GM23338 (cell line): ENCODE measurements at regions not wholly inside any gene's neighbourhood (a gene's known extent, or its start where the extent isn't known, plus 50 kb on each side); places are given as distances from the start of the nearest gene placed in this dataset.

Experiments used
- ATAC-seq: fragments of 200-7000 bp; cut with Tn5 transposase; 3 replicates; pipeline ENCODE4 v1.9.1; 2020
- DNase-seq: peaks from one replicate; pipeline ENCODE4 v3.0.0-alpha.2; 2015; ENCODE audit warnings: low spot score
- H2AFZ ChIP-seq: fragments of 200-600 bp; sonication (generic); 2 replicates; pipeline ENCODE4 v1.8.0; 2016; ENCODE audit warnings: antibody characterized with exemption, mild to moderate bottlenecking, moderate library complexity
- H3F3A ChIP-seq: fragments of 200-600 bp; sonication (generic); replicated peaks from 2 replicates; pipeline ENCODE4 v1.8.0; 2017; ENCODE audit warnings: antibody characterized with exemption, mixed run types, low read depth
- H3K27ac ChIP-seq: fragments of 200-600 bp; sonication (generic); 2 replicates; pipeline ENCODE4 v1.6.1; 2016; ENCODE audit warnings: low read depth
- H3K27me3 ChIP-seq: fragments of 200-600 bp; sonication (generic); 2 replicates; pipeline ENCODE4 v1.8.0; 2016; ENCODE audit warnings: mild to moderate bottlenecking, mixed run types, moderate library complexity; ENCODE audit not compliant: insufficient read depth
- H3K36me3 ChIP-seq: fragments of 200-600 bp; sonication (generic); 2 replicates; pipeline ENCODE4 v1.8.0; 2016; ENCODE audit warnings: mild to moderate bottlenecking; ENCODE audit not compliant: insufficient read depth
- H3K4me1 ChIP-seq: fragments of 200-600 bp; sonication (generic); 2 replicates; pipeline ENCODE4 v1.8.0; 2016; ENCODE audit warnings: mild to moderate bottlenecking, moderate library complexity; ENCODE audit not compliant: insufficient read depth
- H3K4me2 ChIP-seq: fragments of 200-600 bp; sonication (generic); 2 replicates; pipeline ENCODE4 v1.7.1; 2017; ENCODE audit warnings: mixed run types
- H3K4me3 ChIP-seq: fragments of 200-600 bp; sonication (generic); 2 replicates; pipeline ENCODE4 v1.6.1; 2016; ENCODE audit warnings: mixed run types
- H3K79me2 ChIP-seq: fragments of 200-600 bp; sonication (generic); replicated peaks from 2 replicates; pipeline ENCODE4 v1.8.0; 2017; ENCODE audit warnings: mild to moderate bottlenecking; ENCODE audit not compliant: insufficient read depth
- H3K9me2 ChIP-seq: fragments of 200-600 bp; sonication (generic); 2 replicates; pipeline ENCODE4 v1.8.0; 2017; ENCODE audit not compliant: insufficient read depth
- H4K20me1 ChIP-seq: fragments of 200-600 bp; sonication (generic); replicated peaks from 2 replicates; pipeline ENCODE4 v1.8.0; 2017; ENCODE audit warnings: mild to moderate bottlenecking; ENCODE audit not compliant: insufficient read depth
- H3K27ac Mint-ChIP-seq: 2 replicates; pipeline ENCODE4 v1.8.0; 2020; ENCODE audit warnings: inconsistent platforms, mild to moderate bottlenecking, moderate library complexity, mixed read lengths
- H3K27me3 Mint-ChIP-seq: 3 replicates; pipeline ENCODE4 v1.8.0; 2022; ENCODE audit warnings: low read depth, mild to moderate bottlenecking, moderate library complexity, mixed read lengths, inconsistent platforms; ENCODE audit not compliant: insufficient read depth, poor library complexity
- H3K36me3 Mint-ChIP-seq: 3 replicates; pipeline ENCODE4 v1.8.0; 2021; ENCODE audit warnings: low read depth, mild to moderate bottlenecking, inconsistent platforms, moderate library complexity, mixed read lengths
- H3K4me1 Mint-ChIP-seq: 3 replicates; pipeline ENCODE4 v1.8.0; 2020; ENCODE audit warnings: mild to moderate bottlenecking, inconsistent platforms, mixed read lengths
- H3K4me3 Mint-ChIP-seq: 3 replicates; pipeline ENCODE4 v1.8.0; 2021; ENCODE audit warnings: moderate library complexity, mild to moderate bottlenecking, inconsistent platforms, mixed read lengths
- H3K9me3 Mint-ChIP-seq: 3 replicates; pipeline ENCODE4 v1.8.0; 2020; ENCODE audit warnings: moderate library complexity, mild to moderate bottlenecking, inconsistent platforms, mixed read lengths
- CREB1 ChIP-seq: fragments of 250-450 bp; sonication (Bioruptor Pico); IDR thresholded peaks from 2 replicates; pipeline ENCODE4 v1.5.0; 2020; ENCODE audit warnings: low read depth, mild to moderate bottlenecking, moderate library complexity
- EZH2 ChIP-seq: fragments of 200-600 bp; sonication (generic); IDR thresholded peaks from one replicate; pipeline ENCODE4 v1.8.0; 2017; ENCODE audit warnings: antibody characterized with exemption, mild to moderate bottlenecking, low read depth; ENCODE audit not compliant: unreplicated experiment
- EZH2phosphoT487 ChIP-seq: fragments of 200-600 bp; sonication (generic); IDR thresholded peaks from one replicate; pipeline ENCODE4 v1.8.1; 2018; ENCODE audit warnings: antibody characterized with exemption; ENCODE audit not compliant: unreplicated experiment
- JUNB ChIP-seq: IDR thresholded peaks from one replicate; pipeline ENCODE4 v1.6.1; 2016; ENCODE audit warnings: antibody characterized with exemption; ENCODE audit not compliant: unreplicated experiment
- NANOG ChIP-seq: IDR thresholded peaks from 2 replicates; pipeline ENCODE4 v1.6.1; 2016; ENCODE audit warnings: antibody characterized with exemption, borderline replicate concordance
- POLR2AphosphoS5 ChIP-seq: IDR thresholded peaks from 2 replicates; pipeline ENCODE4 v1.6.1; 2016; ENCODE audit warnings: antibody characterized with exemption, low read depth
- STAT1 ChIP-seq: IDR thresholded peaks from one replicate; pipeline ENCODE4 v1.6.1; 2016; ENCODE audit warnings: antibody characterized with exemption; ENCODE audit not compliant: unreplicated experiment
- ZNF114 ChIP-seq: fragments of 250-450 bp; sonication (Bioruptor Pico); IDR thresholded peaks from 2 replicates; pipeline ENCODE4 v1.5.0; 2020; ENCODE audit warnings: mild to moderate bottlenecking, moderate library complexity
- ZNF331 ChIP-seq: fragments of 250-450 bp; sonication (Bioruptor Pico); IDR thresholded peaks from 2 replicates; pipeline ENCODE4 v1.5.0; 2020; ENCODE audit warnings: low read depth, mild to moderate bottlenecking, moderate library complexity
- TF ChIP-seq, protein P1 (sequence below): IDR thresholded peaks from one replicate; pipeline ENCODE4 v1.6.1; 2018; ENCODE audit warnings: antibody characterized with exemption; ENCODE audit not compliant: unreplicated experiment
- TF ChIP-seq, protein P2 (sequence below): fragments of 250-450 bp; sonication (Bioruptor Pico); IDR thresholded peaks from 2 replicates; pipeline ENCODE4 v1.5.0; 2020; ENCODE audit warnings: mild to moderate bottlenecking, moderate library complexity
- TF ChIP-seq, protein P3 (sequence below), 2 experiments: fragments of 200-600 bp in 1 of 2; sonication (generic) in 1 of 2; conservative IDR thresholded peaks; 2 replicates each; pipeline versions ENCODE4 v1.5.1 to v1.6.1; 2016 to 2017; ENCODE audit warnings: antibody characterized with exemption in 2 of 2, low read depth in 2 of 2, mild to moderate bottlenecking in 2 of 2, moderate library complexity in 1 of 2
- TF ChIP-seq, protein P4 (sequence below): IDR thresholded peaks from 2 replicates; pipeline ENCODE4 v1.6.1; 2016; ENCODE audit warnings: antibody characterized with exemption

DNA sequence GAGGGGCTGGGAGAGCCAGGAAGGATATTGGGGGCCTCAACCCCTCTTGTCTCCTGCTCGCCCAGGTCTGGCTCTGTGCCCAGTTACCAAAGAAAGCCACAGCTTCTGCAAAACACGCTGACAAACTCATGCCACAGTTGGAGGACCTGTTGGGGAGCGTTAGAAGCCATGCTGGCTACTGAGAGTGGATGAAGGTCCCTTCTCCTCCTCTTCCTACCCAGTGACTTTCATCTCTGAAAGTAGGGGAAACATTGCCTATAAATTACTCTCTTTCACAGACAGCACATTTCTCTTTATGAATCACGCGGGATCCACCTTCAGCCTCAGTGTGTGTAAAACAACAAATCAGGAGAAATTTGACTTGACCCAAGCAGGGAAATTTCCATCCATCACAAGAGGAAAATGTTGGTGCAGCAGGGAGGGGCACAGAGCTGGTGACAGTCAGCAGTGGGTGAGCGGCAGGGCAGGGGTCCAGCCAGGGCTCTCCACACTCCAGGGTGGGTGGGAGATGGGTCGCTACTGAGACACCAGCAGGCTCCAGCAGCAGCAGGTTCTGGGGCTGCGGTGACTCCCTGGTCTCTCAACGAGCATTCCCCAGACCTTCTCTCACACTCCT is 181.9 kb downstream of the FGF18 start:
- H3K27me3 ChIP-seq = no peaks in the 10 kb centered on the region
- Mint-ChIP-seq H3K9me3 (peaks cover 8% of the 10 kb centered on the region), H3K36me3 (peaks cover 4% of the 10 kb centered on the region; the same call in 2 of the 3 replicates), H3K27ac (no peak overlapping the region), H3K27me3 (peaks cover 10% of the 10 kb centered on the region), H3K4me3 (no peak overlapping the region), H3K4me1 (peaks cover 2% of the 10 kb centered on the region; the same call in 1 of the 3 replicates)
- TF ChIP-seq JUNB (no peak), EZH2 (no peak), ZNF331 (no peak), STAT1 (no peak), CREB1 (CRISPR knock-in tag) (no peak), EZH2phosphoT487 (no peak), NANOG (no peak), ZNF114 (CRISPR knock-in tag) (no peak), POLR2AphosphoS5 (no peak)
- TF ChIP-seq, protein P1, sequence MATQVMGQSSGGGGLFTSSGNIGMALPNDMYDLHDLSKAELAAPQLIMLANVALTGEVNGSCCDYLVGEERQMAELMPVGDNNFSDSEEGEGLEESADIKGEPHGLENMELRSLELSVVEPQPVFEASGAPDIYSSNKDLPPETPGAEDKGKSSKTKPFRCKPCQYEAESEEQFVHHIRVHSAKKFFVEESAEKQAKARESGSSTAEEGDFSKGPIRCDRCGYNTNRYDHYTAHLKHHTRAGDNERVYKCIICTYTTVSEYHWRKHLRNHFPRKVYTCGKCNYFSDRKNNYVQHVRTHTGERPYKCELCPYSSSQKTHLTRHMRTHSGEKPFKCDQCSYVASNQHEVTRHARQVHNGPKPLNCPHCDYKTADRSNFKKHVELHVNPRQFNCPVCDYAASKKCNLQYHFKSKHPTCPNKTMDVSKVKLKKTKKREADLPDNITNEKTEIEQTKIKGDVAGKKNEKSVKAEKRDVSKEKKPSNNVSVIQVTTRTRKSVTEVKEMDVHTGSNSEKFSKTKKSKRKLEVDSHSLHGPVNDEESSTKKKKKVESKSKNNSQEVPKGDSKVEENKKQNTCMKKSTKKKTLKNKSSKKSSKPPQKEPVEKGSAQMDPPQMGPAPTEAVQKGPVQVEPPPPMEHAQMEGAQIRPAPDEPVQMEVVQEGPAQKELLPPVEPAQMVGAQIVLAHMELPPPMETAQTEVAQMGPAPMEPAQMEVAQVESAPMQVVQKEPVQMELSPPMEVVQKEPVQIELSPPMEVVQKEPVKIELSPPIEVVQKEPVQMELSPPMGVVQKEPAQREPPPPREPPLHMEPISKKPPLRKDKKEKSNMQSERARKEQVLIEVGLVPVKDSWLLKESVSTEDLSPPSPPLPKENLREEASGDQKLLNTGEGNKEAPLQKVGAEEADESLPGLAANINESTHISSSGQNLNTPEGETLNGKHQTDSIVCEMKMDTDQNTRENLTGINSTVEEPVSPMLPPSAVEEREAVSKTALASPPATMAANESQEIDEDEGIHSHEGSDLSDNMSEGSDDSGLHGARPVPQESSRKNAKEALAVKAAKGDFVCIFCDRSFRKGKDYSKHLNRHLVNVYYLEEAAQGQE = no peak
- TF ChIP-seq, protein P2, sequence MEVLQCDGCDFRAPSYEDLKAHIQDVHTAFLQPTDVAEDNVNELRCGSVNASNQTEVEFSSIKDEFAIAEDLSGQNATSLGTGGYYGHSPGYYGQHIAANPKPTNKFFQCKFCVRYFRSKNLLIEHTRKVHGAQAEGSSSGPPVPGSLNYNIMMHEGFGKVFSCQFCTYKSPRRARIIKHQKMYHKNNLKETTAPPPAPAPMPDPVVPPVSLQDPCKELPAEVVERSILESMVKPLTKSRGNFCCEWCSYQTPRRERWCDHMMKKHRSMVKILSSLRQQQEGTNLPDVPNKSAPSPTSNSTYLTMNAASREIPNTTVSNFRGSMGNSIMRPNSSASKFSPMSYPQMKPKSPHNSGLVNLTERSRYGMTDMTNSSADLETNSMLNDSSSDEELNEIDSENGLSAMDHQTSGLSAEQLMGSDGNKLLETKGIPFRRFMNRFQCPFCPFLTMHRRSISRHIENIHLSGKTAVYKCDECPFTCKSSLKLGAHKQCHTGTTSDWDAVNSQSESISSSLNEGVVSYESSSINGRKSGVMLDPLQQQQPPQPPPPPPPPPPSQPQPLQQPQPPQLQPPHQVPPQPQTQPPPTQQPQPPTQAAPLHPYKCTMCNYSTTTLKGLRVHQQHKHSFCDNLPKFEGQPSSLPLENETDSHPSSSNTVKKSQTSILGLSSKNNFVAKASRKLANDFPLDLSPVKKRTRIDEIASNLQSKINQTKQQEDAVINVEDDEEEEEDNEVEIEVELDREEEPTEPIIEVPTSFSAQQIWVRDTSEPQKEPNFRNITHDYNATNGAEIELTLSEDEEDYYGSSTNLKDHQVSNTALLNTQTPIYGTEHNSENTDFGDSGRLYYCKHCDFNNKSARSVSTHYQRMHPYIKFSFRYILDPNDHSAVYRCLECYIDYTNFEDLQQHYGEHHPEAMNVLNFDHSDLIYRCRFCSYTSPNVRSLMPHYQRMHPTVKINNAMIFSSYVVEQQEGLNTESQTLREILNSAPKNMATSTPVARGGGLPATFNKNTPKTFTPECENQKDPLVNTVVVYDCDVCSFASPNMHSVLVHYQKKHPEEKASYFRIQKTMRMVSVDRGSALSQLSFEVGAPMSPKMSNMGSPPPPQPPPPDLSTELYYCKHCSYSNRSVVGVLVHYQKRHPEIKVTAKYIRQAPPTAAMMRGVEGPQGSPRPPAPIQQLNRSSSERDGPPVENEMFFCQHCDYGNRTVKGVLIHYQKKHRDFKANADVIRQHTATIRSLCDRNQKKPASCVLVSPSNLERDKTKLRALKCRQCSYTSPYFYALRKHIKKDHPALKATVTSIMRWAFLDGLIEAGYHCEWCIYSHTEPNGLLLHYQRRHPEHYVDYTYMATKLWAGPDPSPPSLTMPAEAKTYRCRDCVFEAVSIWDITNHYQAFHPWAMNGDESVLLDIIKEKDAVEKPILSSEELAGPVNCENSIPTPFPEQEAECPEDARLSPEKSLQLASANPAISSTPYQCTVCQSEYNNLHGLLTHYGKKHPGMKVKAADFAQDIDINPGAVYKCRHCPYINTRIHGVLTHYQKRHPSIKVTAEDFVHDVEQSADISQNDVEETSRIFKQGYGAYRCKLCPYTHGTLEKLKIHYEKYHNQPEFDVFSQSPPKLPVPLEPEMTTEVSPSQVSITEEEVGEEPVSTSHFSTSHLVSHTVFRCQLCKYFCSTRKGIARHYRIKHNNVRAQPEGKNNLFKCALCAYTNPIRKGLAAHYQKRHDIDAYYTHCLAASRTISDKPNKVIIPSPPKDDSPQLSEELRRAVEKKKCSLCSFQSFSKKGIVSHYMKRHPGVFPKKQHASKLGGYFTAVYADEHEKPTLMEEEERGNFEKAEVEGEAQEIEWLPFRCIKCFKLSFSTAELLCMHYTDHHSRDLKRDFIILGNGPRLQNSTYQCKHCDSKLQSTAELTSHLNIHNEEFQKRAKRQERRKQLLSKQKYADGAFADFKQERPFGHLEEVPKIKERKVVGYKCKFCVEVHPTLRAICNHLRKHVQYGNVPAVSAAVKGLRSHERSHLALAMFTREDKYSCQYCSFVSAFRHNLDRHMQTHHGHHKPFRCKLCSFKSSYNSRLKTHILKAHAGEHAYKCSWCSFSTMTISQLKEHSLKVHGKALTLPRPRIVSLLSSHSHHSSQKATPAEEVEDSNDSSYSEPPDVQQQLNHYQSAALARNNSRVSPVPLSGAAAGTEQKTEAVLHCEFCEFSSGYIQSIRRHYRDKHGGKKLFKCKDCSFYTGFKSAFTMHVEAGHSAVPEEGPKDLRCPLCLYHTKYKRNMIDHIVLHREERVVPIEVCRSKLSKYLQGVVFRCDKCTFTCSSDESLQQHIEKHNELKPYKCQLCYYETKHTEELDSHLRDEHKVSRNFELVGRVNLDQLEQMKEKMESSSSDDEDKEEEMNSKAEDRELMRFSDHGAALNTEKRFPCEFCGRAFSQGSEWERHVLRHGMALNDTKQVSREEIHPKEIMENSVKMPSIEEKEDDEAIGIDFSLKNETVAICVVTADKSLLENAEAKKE (CRISPR knock-in tag) = no peak
- TF ChIP-seq, protein P3, sequence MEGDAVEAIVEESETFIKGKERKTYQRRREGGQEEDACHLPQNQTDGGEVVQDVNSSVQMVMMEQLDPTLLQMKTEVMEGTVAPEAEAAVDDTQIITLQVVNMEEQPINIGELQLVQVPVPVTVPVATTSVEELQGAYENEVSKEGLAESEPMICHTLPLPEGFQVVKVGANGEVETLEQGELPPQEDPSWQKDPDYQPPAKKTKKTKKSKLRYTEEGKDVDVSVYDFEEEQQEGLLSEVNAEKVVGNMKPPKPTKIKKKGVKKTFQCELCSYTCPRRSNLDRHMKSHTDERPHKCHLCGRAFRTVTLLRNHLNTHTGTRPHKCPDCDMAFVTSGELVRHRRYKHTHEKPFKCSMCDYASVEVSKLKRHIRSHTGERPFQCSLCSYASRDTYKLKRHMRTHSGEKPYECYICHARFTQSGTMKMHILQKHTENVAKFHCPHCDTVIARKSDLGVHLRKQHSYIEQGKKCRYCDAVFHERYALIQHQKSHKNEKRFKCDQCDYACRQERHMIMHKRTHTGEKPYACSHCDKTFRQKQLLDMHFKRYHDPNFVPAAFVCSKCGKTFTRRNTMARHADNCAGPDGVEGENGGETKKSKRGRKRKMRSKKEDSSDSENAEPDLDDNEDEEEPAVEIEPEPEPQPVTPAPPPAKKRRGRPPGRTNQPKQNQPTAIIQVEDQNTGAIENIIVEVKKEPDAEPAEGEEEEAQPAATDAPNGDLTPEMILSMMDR (conservative IDR thresholded peaks at IDR 0.05; ENCODE audit: low read depth in 2 of 2) = no peak
- TF ChIP-seq, protein P4, sequence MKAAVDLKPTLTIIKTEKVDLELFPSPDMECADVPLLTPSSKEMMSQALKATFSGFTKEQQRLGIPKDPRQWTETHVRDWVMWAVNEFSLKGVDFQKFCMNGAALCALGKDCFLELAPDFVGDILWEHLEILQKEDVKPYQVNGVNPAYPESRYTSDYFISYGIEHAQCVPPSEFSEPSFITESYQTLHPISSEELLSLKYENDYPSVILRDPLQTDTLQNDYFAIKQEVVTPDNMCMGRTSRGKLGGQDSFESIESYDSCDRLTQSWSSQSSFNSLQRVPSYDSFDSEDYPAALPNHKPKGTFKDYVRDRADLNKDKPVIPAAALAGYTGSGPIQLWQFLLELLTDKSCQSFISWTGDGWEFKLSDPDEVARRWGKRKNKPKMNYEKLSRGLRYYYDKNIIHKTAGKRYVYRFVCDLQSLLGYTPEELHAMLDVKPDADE = no peak
- H3K79me2 ChIP-seq = no peaks in the 10 kb centered on the region
- H3K4me1 ChIP-seq = no peaks in the 10 kb centered on the region
- DNase-seq (no peak), ATAC-seq (no peak)
- H3K9me2 ChIP-seq = peaks cover 9% of the 10 kb centered on the region; the same call in 1 of the 2 replicates
- no peak overlapping the region for H2AFZ ChIP-seq
- H3K4me3 ChIP-seq = no peak overlapping the region
- H3K27ac ChIP-seq = no peak overlapping the region
- no peaks in the 10 kb centered on the region for H3K36me3 ChIP-seq
- H3F3A ChIP-seq = no peaks in the 10 kb centered on the region
- H4K20me1 ChIP-seq = no peaks in the 10 kb centered on the region
- H3K4me2 ChIP-seq = no peak overlapping the region
